Activated T-helper 1 cell treated with anti-CD3 and anti-CD28 coated beads, Interleukin-12 subunit alpha, Interleukin-12 subunit beta, Interleukin-2, Interleukin-4 antibody, amounts not matched to agents 30 ng/mL and 10 ng/mL and 1 ng/mL, durations not matched to agents 14 hours and 24 hours and 36 hours (primary cell): ENCODE measurements at regions not wholly inside any gene's neighbourhood (a gene's known extent, or its start where the extent isn't known, plus 50 kb on each side); places are given as distances from the start of the nearest gene placed in this dataset.
"Not testable (repeated sequence)": the region's sequence is repeated elsewhere in the genome, so short reads cannot be mapped to it uniquely, and the experiment has no call there.

Experiments used
- DNase-seq: peaks from one replicate; pipeline ENCODE4 v3.0.0; 2021; ENCODE audit warnings: low spot score
- H3K27ac Mint-ChIP-seq: one replicate; pipeline ENCODE4 v1.8.0; 2021; ENCODE audit warnings: mild to moderate bottlenecking, mixed read lengths
- H3K27me3 Mint-ChIP-seq: one replicate; pipeline ENCODE4 v1.8.0; 2022; ENCODE audit warnings: mild to moderate bottlenecking, moderate library complexity, mixed read lengths; ENCODE audit not compliant: insufficient read depth
- H3K36me3 Mint-ChIP-seq: one replicate; pipeline ENCODE4 v1.8.0; 2021; ENCODE audit warnings: low read depth, mixed read lengths
- H3K4me1 Mint-ChIP-seq: one replicate; pipeline ENCODE4 v1.8.0; 2021; ENCODE audit warnings: low read depth, mixed read lengths
- H3K4me3 Mint-ChIP-seq: one replicate; pipeline ENCODE4 v1.8.0; 2021; ENCODE audit warnings: mild to moderate bottlenecking, moderate library complexity, mixed read lengths
- H3K9me3 Mint-ChIP-seq: one replicate; pipeline ENCODE4 v1.8.0; 2021; ENCODE audit warnings: mixed read lengths
- intact Hi-C: fragments of 100-400 bp; cut with micrococcal nuclease; formaldehyde crosslinking; loops from one replicate; pipeline ENCODE4 v1.15.1; 2024

GRCh38 chr5:67731886-67732285, 483.7 kb upstream of the PIK3R1 start:
- no peaks in the 10 kb centered on the region for H3K9me3 Mint-ChIP-seq
- intact Hi-C loops, result no loop called here

GRCh38 chr5:67730917-67731474, 484.6 kb upstream of the PIK3R1 start:
- DNase-seq, result no peak
- H3K27ac Mint-ChIP-seq, result no peak overlapping the region
- no peaks in the 10 kb centered on the region for H3K9me3 Mint-ChIP-seq
- no peak overlapping the region for H3K4me3 Mint-ChIP-seq
- no peaks in the 10 kb centered on the region for H3K4me1 Mint-ChIP-seq
- intact Hi-C loops, result no loop called here
- H3K36me3 Mint-ChIP-seq, result no peaks in the 10 kb centered on the region
- H3K27me3 Mint-ChIP-seq, result no peaks in the 10 kb centered on the region

More at GRCh38 chr5:67731886-67732285, 483.7 kb upstream of the PIK3R1 start:
- H3K27me3 Mint-ChIP-seq, result no peaks in the 10 kb centered on the region
- H3K27ac Mint-ChIP-seq, result no peak overlapping the region
- H3K36me3 Mint-ChIP-seq, result no peaks in the 10 kb centered on the region
- no peaks in the 10 kb centered on the region for H3K4me1 Mint-ChIP-seq
- no peak overlapping the region for H3K4me3 Mint-ChIP-seq
- DNase-seq, result no peak

DNA sequence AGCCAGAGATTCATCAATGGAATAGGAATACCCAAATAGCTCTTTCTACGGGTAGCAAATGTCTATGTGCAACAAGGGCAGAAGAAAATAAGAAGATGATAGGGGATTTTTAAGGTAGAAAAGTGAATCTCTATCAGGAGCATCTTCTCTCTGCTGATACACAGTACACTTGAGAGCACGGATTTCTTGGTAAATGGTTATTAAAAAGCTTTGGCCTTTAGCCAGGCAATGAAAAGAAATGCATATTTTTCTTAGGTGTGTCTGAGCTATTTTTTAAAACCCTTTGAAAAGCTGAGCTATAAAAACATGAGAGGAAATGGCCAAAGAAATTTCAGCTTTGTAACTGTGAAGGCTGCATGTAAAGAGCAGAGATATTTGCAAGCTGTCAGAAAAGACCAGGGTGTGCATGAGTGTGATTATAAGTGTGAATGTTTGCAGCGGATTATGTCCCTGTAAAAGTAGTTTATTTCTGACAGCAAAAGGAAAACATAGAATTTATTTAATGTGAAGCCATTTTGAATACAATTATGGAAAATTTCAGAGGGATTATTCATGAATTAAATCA, 487.1 kb upstream of the PIK3R1 start:
- intact Hi-C loops, result no loop called here
- Mint-ChIP-seq H3K36me3 (no peaks in the 10 kb centered on the region), H3K27me3 (no peaks in the 10 kb centered on the region), H3K4me3 (no peak overlapping the region), H3K4me1 (no peaks in the 10 kb centered on the region), H3K27ac (no peak overlapping the region), H3K9me3 (no peaks in the 10 kb centered on the region)
- DNase-seq, result no peak

- Mint-ChIP-seq H3K27me3 (no peaks in the 10 kb centered on the region), H3K36me3 (no peaks in the 10 kb centered on the region), H3K4me3 (no peak overlapping the region), H3K27ac (no peak overlapping the region), H3K9me3 (no peaks in the 10 kb centered on the region), H3K4me1 (no peaks in the 10 kb centered on the region)
- intact Hi-C loops, result no loop called here
- DNase-seq, result no peak
These were observed 490.0 kb upstream of the PIK3R1 start for GRCh38 chr5:67725604-67726003.

DNA sequence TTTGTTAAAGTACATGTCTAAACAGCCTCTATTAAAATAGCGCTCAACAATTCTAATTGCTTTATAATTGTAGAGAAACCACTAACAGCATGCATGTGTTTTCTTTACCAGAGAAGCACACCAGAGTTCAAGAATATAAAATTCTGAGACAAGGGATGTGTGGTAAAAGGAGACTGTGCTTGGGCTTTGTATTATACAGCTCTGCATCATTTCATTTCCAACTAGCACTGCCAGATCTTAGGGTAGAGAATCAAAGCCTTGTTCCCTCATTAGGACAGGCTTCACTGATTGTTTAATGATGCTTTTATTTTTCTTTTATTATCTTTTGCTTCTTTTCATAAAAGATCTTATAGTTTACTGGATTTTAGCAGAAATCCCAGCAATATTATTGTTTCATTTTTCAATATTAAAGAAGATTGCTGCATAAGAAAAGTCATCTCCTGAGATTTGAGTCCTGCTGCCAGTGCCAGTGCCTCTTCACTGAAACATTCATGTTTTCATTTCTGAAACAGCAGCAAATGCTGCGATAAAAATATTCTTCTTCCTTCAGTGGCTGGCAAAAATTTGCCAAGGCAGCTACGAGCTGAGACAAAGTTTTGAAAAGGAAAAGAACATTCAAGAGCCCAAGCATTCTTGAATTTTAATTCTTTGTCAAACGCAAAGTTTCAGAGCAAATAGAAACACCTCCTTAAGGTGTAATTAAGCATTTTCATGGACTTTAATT, 491.0 kb upstream of the PIK3R1 start:
- H3K4me3 Mint-ChIP-seq, result no peak overlapping the region
- H3K27ac Mint-ChIP-seq, result no peak overlapping the region
- DNase-seq, result no peak
- intact Hi-C loops, result no loop called here
- H3K36me3 Mint-ChIP-seq, result no peaks in the 10 kb centered on the region
- H3K4me1 Mint-ChIP-seq, result no peaks in the 10 kb centered on the region
- H3K9me3 Mint-ChIP-seq, result no peaks in the 10 kb centered on the region
- no peaks in the 10 kb centered on the region for H3K27me3 Mint-ChIP-seq

GRCh38 chr5:67723873-67724272, 491.7 kb upstream of the PIK3R1 start:
- no peaks in the 10 kb centered on the region for H3K27me3 Mint-ChIP-seq
- H3K27ac Mint-ChIP-seq, result no peak overlapping the region
- intact Hi-C loops, result no loop called here
- DNase-seq, result no peak
- no peaks in the 10 kb centered on the region for H3K36me3 Mint-ChIP-seq
- H3K9me3 Mint-ChIP-seq, result no peaks in the 10 kb centered on the region
- no peaks in the 10 kb centered on the region for H3K4me1 Mint-ChIP-seq
- no peak overlapping the region for H3K4me3 Mint-ChIP-seq

DNA sequence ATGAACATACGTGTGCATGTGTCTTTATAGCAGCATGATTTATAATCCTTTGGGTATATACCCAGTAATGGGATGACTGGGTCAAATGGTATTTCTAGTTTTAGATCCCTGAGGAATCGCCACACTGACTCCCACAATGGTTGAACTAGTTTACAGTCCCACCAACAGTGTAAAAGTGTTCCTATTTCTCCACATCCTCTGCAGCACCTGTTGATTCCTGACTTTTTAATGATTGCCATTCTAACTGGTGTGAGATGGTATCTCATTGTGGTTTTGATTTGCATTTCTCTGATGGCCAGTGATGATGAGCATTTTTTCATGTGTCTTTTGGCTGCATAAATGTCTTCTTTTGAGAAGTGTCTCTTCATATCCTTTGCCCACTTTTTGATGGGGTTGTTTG, 493.0 kb upstream of the PIK3R1 start:
- H3K36me3 Mint-ChIP-seq, H3K4me1 Mint-ChIP-seq, H3K4me3 Mint-ChIP-seq, H3K27ac Mint-ChIP-seq, intact Hi-C loops, H3K27me3 Mint-ChIP-seq, H3K9me3 Mint-ChIP-seq, DNase-seq: not testable (repeated sequence)

GRCh38 chr5:67720162-67720772, 495.3 kb upstream of the PIK3R1 start:
- no peaks in the 10 kb centered on the region for H3K36me3 Mint-ChIP-seq
- DNase-seq, result no peak
- intact Hi-C loops, result no loop called here
- no peak overlapping the region for H3K27ac Mint-ChIP-seq
- H3K9me3 Mint-ChIP-seq, result no peaks in the 10 kb centered on the region
- H3K4me3 Mint-ChIP-seq, result no peak overlapping the region
- H3K4me1 Mint-ChIP-seq, result no peaks in the 10 kb centered on the region
- no peaks in the 10 kb centered on the region for H3K27me3 Mint-ChIP-seq

DNA sequence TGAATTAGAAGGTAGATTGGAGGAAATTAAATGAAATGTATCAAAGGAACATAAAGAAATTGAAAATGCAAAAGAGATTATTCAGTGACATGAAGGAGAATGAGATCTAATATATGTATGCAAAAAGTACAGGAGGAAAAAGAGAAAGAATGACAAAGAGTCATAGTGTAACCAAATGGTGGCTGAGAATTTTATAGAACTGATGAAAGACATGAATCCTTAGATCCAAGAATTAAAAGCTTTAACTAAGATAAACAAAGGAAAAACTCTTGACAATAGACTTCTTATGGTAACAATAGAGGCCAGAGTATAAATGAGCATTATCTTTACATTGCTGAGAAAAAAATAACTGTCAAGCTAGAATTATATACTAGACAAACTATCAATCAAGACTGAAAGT, 505.4 kb upstream of the CD180 start:
- Mint-ChIP-seq H3K27ac (no peak overlapping the region), H3K9me3 (peaks cover 18% of the 10 kb centered on the region), H3K4me1 (no peaks in the 10 kb centered on the region), H3K27me3 (no peaks in the 10 kb centered on the region), H3K4me3 (no peak overlapping the region), H3K36me3 (no peaks in the 10 kb centered on the region)
- intact Hi-C loops, result no loop called here
- DNase-seq, result no peak

DNA sequence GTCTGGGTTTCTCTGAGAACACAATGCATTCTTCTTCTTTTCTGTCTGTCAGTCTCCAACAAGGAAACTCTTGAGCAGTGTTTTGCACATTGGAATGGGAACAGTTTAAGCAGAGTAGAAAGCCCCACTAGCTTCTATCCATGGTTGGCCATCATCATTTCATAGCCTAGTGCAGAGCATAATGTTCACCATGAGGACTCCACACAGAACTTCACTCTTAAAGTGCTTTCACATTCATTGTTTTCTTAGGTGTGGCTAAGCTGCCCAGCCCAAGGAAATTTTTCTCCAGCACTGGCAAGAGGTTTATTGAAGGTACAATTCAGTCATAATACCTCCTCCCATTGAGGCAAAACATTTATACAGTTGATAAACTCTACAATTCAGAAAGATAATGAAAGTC, 503.0 kb upstream of the CD180 start:
- no peaks in the 10 kb centered on the region for H3K36me3 Mint-ChIP-seq
- H3K9me3 Mint-ChIP-seq, result peaks cover 18% of the 10 kb centered on the region
- intact Hi-C loops, result no loop called here
- no peak overlapping the region for H3K27ac Mint-ChIP-seq
- no peak for DNase-seq
- H3K27me3 Mint-ChIP-seq, result peaks cover 4% of the 10 kb centered on the region
- no peaks in the 10 kb centered on the region for H3K4me1 Mint-ChIP-seq
- H3K4me3 Mint-ChIP-seq, result no peak overlapping the region

DNA sequence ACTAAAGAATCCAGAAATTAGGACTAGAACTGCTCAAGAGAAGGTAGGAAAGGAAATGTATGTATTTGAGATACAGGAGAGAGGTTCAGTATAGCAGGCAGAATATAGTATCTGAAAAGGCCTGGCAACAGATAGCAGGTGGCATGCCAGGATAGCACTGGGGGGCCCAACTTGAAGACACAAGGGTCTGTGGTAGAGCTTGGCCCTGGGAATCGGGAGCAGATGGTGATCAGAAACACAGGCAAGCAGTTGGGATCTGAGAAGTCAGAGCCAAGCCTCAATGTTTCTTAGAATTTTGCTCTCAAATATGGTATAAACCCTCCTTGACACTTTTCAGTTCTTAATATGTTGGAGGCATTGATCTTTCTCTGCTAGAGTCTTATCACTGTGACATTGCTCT, 499.8 kb upstream of the CD180 start:
- DNase-seq, result no peak
- Mint-ChIP-seq H3K27me3 (peaks cover 4% of the 10 kb centered on the region), H3K4me1 (no peaks in the 10 kb centered on the region), H3K27ac (no peak overlapping the region), H3K4me3 (no peak overlapping the region), H3K9me3 (peaks cover 9% of the 10 kb centered on the region), H3K36me3 (no peaks in the 10 kb centered on the region)
- intact Hi-C loops, result no loop called here

- Mint-ChIP-seq H3K27me3 (peaks cover 4% of the 10 kb centered on the region), H3K4me1 (no peaks in the 10 kb centered on the region), H3K9me3 (peaks cover 6% of the 10 kb centered on the region), H3K4me3 (no peak overlapping the region), H3K27ac (no peak overlapping the region), H3K36me3 (no peaks in the 10 kb centered on the region)
- DNase-seq, result no peak
- intact Hi-C loops, result no loop called here
These were observed 498.8 kb upstream of the CD180 start for GRCh38 chr5:67695369-67695768.

DNA sequence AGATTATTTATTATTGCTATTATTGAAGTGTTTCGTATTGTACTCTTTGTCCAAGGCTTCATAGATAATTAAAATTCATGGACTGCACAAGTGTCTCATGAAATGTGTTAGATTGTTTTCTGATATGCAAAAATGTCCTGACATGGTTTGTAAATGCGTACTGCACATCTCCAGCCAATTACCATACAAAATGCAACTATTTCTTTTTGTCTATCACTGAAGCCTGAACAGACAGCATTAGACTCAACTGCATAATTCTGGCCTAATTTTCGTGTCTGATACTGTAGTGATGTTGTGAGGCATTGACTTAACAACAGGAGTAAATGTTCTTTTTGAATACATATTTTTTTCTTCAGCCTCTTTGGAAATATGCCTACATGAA, 498.2 kb upstream of the CD180 start:
- H3K4me1 Mint-ChIP-seq, result no peaks in the 10 kb centered on the region
- H3K36me3 Mint-ChIP-seq, result no peaks in the 10 kb centered on the region
- H3K27me3 Mint-ChIP-seq, result peaks cover 4% of the 10 kb centered on the region
- no peak overlapping the region for H3K4me3 Mint-ChIP-seq
- intact Hi-C loops, result no loop called here
- no peak for DNase-seq
- peaks cover 5% of the 10 kb centered on the region for H3K9me3 Mint-ChIP-seq
- H3K27ac Mint-ChIP-seq, result no peak overlapping the region
